WERI-Rb-1 (cell line): ENCODE measurements at regions not wholly inside any gene's neighbourhood (a gene's known extent, or its start where the extent isn't known, plus 50 kb on each side); places are given as distances from the start of the nearest gene placed in this dataset.
A peak's percentile ranks its signal among the peaks of the same experiment; 100 is the strongest.

Source experiments
- DNase-seq: peaks from one replicate; pipeline ENCODE4 v3.0.0-alpha.2; 2020
- H3K27ac ChIP-seq: fragments of 250-450 bp; sonication (Bioruptor Pico); 2 replicates; pipeline ENCODE4 v1.5.1; 2020; ENCODE audit warnings: mild to moderate bottlenecking, moderate library complexity
- H3K27me3 ChIP-seq: fragments of 250-450 bp; sonication (Bioruptor Pico); 2 replicates; pipeline ENCODE4 v1.5.1; 2021; ENCODE audit warnings: mild to moderate bottlenecking, low read depth, moderate library complexity; ENCODE audit not compliant: insufficient read depth, severe bottlenecking
- H3K36me3 ChIP-seq: fragments of 250-450 bp; sonication (Bioruptor Pico); 2 replicates; pipeline ENCODE4 v1.5.1; 2020; ENCODE audit warnings: mild to moderate bottlenecking, moderate library complexity
- H3K4me3 ChIP-seq: 2 replicates; pipeline ENCODE4 v1.5.1; 2011; ENCODE audit warnings: low read depth, mild to moderate bottlenecking, control low read depth, low read length
- H3K9me3 ChIP-seq: fragments of 250-450 bp; sonication (Bioruptor Pico); 2 replicates; pipeline ENCODE4 v1.5.1; 2021; ENCODE audit warnings: mild to moderate bottlenecking, moderate library complexity; ENCODE audit not compliant: severe bottlenecking
- CTCF ChIP-seq: IDR thresholded peaks from 2 replicates; pipeline ENCODE4 v1.5.1; 2011; ENCODE audit warnings: low read depth, mild to moderate bottlenecking, control low read depth, inconsistent platforms, low read length

GRCh38 chrX:69082753-69083150 lies 82.5 kb downstream of the PJA1 start:
- no peaks in the 10 kb centered on the region for H3K9me3 ChIP-seq
- no peak overlapping the region for H3K4me3 ChIP-seq
- H3K27ac ChIP-seq: no peak overlapping the region
- peaks cover 3% of the 10 kb centered on the region for H3K27me3 ChIP-seq
- no peaks in the 10 kb centered on the region for H3K36me3 ChIP-seq
- no peak for TF ChIP-seq CTCF
- no peak for DNase-seq

GRCh38 chrX:69082055-69082752 lies 83.0 kb downstream of the PJA1 start:
- no peak for DNase-seq
- no peak for TF ChIP-seq CTCF
- H3K36me3 ChIP-seq: no peaks in the 10 kb centered on the region
- no peaks in the 10 kb centered on the region for H3K9me3 ChIP-seq
- no peak overlapping the region for H3K27ac ChIP-seq
- no peak overlapping the region for H3K4me3 ChIP-seq
- H3K27me3 ChIP-seq: peaks cover 3% of the 10 kb centered on the region

GRCh38 chrX:69080855-69081465 lies 84.3 kb downstream of the PJA1 start:
- Histone ChIP-seq H3K36me3 (no peaks in the 10 kb centered on the region), H3K27ac (no peak overlapping the region), H3K9me3 (no peaks in the 10 kb centered on the region), H3K4me3 (no peak overlapping the region), H3K27me3 (peaks cover 3% of the 10 kb centered on the region)
- no peak for TF ChIP-seq CTCF
- no peak for DNase-seq

GRCh38 chrX:69079268-69079667 lies 86.0 kb downstream of the PJA1 start:
- DNase-seq: no peak
- H3K27ac ChIP-seq: no peak overlapping the region
- H3K9me3 ChIP-seq: no peaks in the 10 kb centered on the region
- H3K27me3 ChIP-seq: no peaks in the 10 kb centered on the region
- TF ChIP-seq CTCF: no peak
- H3K4me3 ChIP-seq: no peak overlapping the region
- H3K36me3 ChIP-seq: no peaks in the 10 kb centered on the region

GRCh38 chrX:69077895-69078455 lies 87.3 kb downstream of the PJA1 start:
- H3K27me3 ChIP-seq: no peaks in the 10 kb centered on the region
- H3K36me3 ChIP-seq: no peaks in the 10 kb centered on the region
- no peaks in the 10 kb centered on the region for H3K9me3 ChIP-seq
- no peak for TF ChIP-seq CTCF
- DNase-seq: peak; percentile 59
- no peak overlapping the region for H3K27ac ChIP-seq
- H3K4me3 ChIP-seq: no peak overlapping the region
